GM18507 (cell line): ENCODE measurements at regions not wholly inside any gene's neighbourhood (a gene's known extent, or its start where the extent isn't known, plus 50 kb on each side); places are given as distances from the start of the nearest gene placed in this dataset.
"Not testable (repeated sequence)": the region's sequence is repeated elsewhere in the genome, so short reads cannot be mapped to it uniquely, and the experiment has no call there.

Experiments
- DNase-seq: peaks from one replicate; pipeline ENCODE4 v3.0.0; 2011; ENCODE audit warnings: low read depth; ENCODE audit not compliant: insufficient read length; ENCODE audit errors: extremely low spot score
- FAIRE-seq: peaks from 2 replicates; lab custom pipeline; 2011; peaks lifted over from hg19 to GRCh38; lab: Jason Lieb, UNC

DNA sequence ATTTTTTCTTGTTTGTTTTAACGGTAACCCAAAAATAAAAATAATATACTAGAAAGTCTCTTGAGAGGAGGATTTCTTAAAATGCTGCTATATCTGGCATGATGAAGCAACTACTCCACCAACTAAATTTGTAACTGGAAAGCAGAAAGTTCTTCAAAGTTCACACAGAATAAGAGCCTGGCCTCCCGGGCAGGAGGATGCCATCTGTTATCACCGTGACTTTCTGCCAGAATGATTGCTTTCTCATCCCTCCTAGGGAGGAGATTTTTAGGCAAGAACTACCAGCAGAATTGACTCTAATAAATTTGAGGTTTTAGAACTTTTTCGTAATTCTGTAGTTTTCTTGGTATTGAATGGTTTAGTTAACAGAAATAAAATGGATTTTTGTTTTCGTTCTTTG, 464.6 kb upstream of the ACTBL2 start:
- FAIRE-seq (no peak), DNase-seq (no peak)

DNA sequence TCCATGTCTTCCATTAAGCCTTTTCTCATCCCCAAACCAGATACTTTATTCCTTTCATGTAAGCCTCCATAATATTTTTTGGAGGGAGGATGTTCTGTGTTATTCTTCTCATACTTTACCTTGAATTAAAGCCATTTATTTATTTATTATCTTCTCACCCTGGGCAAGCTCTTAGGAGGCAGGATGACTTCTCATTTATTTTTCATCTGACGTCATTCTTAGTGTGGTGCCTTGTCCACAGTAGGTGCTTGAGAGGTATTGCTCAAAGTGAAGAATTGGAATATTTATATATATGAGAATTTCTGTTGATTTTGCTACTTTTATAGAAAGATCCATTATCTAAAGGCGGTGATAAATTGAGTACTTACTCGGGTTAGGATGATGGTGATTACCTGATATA, 458.3 kb upstream of the ACTBL2 start:
- DNase-seq (no peak), FAIRE-seq (no peak)

DNA sequence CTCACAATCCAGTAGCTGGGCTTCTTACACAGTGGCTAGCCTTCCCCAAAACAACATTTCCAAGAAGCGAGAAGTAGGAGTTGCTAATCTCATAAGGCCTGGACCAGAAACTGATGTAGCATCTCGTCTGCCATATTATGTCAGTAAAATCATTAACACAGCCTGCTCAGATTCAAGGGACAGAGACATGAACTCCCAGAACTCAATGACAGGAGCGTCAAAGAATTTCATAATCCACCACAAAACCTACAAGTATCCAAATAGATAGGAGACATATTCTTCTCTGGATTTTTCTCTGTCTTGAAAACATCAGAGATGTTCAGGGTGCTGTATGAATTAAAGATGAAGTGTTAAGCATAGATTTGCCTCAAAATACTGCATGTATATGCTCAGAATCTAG, 457.6 kb upstream of the ACTBL2 start:
- FAIRE-seq (no peak), DNase-seq (no peak)

DNA sequence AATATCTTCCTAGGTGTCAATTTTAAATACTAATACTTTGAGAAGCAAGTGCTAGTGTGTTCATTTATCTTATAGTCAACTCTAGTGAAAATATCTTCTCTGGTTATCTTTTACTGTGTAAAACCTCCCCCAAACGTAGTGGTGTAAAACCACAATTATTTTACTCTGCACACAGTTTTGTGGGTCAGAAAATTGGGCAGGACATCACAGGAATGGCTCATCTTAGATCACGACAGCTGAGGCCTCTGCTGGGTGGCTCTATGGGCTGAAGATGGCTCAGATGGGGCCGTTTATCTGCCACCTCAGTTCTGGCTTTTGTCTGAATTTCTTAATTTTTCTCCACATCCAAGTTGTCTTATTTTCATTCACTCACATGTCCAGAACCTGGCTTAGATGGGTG, 457.2 kb upstream of the ACTBL2 start:
- FAIRE-seq (no peak), DNase-seq (no peak)

DNA sequence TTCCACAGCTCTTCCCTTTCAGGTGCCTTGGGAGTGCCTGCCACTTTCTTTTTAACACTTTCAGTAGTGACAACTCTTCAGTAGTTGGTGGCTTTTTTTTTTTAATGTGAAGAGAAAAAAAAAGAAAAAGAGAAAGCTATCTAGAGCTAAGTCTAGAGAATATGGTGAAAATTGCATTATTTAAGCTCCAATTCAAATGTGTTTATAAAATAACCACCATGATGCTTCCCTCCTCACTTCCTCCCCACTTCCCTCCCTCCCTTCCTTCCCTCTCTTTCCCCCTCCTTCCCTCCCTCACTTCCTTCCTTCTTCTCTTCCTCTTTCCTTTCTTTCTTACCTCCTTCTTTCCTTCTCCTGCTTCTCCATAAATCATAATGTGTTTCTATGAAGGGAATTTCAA, 456.7 kb upstream of the ACTBL2 start:
- DNase-seq (no peak), FAIRE-seq (no peak)

DNA sequence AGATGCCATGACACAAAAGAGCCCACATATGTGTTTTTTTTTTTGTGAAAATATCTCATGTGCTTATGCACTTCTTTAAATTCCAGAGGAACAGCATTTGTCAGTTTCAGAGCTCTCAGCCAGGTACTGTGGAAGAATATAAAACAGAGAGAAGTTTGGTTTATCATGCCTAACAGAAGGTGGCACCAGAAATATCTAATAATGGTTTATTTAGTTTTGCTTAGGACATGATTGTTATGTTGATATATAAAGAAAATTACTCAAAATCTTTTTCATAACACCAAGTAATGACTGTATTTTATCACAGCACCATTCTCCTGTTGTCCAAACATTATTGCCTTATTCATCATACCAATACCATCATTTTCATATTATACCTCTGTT, 455.6 kb upstream of the ACTBL2 start:
- DNase-seq (no peak), FAIRE-seq (no peak)

DNA sequence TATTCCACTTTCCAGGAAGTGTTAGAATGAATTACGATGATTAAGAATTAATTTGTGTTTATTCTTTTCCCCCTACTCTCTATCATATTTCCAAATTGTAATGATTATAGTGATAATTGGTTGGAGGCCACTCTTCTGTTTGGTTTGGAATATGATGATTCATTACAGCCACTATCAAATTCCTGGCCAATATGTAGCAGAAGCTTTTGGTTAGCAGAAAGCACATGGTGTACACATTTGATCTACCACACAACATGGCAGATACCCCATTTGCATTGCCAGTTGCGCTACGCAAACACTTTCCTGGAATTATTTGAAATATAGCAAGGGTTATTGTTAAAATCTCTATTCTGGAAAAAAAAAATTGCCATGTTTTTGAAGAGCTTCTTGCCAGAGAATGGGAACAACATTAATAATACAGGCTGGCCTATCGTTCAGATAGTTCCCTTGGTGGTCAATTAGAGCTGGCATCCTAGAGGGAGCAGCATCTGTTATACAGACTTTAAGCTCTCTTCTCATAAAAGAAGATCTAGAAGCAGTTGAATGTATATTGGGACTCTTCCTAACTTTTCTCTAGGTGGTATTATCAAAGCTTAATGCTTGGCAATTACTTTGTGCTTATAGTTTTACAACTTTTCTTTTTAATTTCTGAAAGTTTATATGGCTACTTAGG, 455.0 kb upstream of the ACTBL2 start:
- no peak for FAIRE-seq
- DNase-seq = no peak

DNA sequence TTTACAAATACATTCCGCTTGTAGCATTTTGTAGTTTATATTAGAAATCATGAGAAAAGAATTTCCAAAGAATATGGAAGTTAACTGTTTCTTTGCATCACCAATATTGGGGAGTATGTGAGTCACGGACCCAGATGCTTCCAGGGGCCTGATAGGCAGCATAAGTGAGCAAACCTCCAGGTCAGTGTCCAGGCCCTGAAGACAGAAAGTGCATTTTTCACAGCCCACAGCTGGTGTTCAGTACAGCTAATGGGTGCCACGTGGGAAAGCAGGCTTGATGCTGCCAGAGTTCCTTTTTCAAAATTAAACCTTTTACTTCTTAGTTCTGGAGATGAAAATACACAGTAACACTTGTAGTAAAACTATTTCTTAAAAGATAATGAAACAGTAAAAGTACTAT, 454.4 kb upstream of the ACTBL2 start:
- no peak for FAIRE-seq
- DNase-seq = no peak

DNA sequence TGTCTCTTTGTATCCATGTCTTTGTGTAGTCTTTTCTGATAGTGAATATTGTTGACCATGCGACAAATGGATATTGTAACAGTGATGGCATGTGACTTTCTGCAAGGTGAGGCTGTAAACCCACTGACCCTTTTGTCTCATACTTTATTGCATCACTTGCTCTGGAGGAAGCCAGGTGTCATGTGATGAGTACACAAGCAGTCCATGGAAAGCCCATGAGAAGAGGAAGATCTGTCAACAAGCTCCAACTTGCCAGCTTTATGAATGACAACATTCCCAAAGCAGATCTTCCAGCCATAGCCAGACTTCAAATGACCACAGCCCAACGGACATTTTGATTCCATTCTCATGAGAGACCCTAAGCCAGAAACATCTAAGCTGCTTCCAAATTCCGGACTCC, 450.1 kb upstream of the ACTBL2 start:
- FAIRE-seq (no peak), DNase-seq (no peak)

DNA sequence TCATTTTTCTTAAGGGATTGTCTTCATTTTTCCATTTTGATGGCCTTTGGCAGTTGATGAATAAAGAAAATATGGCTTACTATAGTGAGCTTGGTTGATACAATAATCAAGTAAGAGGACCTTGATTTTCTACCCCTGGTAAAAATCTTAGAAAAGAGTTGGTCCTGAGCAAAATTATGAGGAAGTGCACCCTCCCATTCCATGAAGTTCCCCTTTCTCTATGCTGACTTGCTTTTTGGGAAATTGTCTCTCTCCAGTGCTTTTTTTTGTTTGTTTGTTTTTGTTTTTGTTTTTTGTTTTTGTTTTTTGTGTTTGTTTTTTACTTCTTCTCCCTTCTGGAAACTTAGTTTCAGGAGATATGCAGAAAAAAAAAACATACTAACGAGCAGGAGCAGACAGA, 449.2 kb upstream of the ACTBL2 start:
- no peak for FAIRE-seq
- DNase-seq = no peak

DNA sequence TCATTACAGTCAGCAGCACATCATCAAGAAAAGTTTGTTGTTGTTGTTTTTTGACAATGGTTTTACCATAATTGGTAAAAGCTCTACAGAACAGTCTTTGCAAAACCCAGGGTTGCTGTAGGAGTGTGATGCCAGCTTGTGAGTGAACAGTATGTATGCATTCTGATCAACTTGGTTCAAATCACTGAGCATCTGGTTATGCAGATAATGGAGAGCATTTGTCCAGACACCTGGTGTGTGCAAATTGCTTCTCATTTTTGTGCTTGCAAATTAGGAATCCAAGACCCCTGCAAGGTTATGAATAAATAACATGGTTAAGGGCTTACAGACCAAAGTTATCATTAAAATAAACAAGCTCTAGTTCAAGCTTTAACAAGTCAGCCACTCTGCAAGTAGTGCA, 448.7 kb upstream of the ACTBL2 start:
- FAIRE-seq = no peak
- no peak for DNase-seq

DNA sequence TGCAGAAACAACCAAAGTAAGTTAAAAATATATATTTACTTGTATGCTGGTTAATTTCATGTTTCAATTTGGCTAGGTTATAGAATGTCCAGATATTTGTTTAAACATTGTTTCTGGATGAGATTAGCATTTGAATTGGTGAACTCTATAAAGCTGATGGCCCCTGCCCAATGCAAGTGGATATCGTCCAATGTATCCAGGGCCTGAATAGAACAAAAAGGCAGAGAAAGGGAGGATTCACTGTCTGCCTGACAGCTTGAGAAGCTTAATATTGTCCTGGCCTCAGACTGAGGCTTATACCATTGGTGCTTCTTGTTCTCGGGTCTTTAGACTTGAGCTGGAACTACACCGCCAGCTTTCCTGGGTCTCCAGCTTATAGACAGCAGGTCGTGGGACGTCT, 446.7 kb upstream of the ACTBL2 start:
- DNase-seq (no peak), FAIRE-seq (no peak)

DNA sequence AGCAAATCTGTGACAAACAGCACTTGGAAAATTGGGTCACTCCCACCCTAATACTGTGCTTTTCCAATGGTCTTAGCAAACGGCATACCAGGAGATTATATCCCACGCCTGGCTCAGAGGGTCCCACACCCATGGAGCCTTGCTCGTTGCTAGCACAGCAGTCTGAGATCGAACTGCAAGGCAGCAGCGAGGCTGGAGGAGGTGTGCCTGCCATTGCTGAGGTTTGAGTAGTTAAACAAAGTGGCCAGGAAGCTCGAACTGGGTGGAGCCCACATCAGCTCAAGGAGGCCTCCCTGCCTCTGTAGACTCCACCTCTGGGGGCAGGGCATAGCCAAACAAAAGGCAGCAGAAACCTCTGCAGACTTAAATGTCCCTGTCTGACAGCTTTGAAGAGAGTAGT, 440.5 kb upstream of the ACTBL2 start:
- DNase-seq, FAIRE-seq: not testable (repeated sequence)

DNA sequence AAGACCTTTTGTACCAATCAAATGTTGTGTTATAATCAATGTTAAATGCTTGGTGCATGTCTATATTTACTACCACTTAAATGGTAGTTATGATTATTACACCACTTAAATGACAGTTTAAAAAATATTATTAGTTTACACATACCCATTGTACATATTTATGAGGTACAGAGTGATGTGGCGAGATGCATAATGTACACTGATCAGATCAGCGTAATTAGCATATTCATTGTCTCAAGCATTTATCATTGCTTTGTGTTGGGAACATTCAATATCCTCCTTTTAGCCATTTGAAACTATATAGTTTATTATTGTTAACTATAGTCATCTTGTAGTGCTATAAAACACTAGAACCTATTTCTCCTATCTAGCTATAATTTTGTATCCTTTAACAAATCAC, 434.4 kb upstream of the ACTBL2 start:
- DNase-seq (no peak), FAIRE-seq (no peak)

DNA sequence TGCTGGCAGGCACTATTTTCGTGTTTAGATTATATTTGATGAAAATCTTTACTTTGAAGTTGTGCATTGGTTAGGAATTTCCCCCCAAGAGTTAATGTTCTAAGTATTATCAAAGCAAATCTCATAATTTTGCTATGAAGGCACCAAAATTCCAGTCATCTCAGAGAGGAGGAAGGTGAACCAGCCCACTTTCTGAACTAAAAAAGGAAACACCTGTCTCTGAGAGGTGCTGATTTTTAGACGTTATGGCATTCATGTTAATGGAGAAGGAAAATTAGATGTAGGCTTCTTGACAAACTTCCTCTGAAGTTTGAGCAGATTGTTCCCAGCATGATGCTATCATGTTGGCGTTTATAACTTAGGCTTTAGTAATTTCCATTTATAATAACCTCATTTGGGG, 432.9 kb upstream of the ACTBL2 start:
- DNase-seq (no peak), FAIRE-seq (no peak)

DNA sequence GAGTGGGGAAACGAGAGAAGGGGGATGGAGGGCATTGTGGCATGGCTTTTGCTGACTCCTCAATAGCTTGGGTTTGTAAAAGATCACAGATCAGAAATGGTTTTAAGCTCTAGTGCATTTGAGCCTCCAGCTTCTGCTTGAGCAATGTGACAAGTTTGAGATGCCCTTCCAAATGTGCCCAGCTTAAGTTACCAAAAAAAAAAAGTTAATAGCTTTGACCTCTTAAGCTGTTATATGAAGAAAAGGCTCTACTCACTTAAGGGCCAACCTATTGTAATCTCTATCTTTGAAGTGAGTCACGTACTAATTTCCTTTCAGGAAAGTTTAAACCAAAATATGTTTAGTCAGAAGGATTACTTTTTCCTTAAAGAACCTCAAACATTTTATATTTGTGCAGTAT, 428.8 kb upstream of the ACTBL2 start:
- FAIRE-seq (no peak), DNase-seq (no peak)

DNA sequence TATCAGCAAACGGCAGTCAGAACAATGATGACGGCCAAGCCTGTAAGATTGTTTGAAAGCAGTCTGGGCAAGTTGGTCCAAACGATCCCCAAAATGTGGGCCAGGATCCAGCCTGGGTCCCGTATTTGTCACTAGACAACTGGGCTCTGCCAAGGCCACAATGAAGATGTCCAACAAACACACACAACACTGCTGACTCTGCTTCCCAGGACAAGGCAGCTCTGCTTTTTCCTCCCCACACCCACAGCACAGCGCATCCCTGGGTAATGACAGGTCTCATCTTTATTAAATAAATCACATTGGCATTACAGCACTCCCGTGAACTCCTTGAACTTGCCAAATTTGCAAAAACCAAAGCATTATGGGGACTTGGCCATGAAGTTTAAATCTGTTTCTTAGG, 424.1 kb upstream of the ACTBL2 start:
- DNase-seq (no peak), FAIRE-seq (no peak)

DNA sequence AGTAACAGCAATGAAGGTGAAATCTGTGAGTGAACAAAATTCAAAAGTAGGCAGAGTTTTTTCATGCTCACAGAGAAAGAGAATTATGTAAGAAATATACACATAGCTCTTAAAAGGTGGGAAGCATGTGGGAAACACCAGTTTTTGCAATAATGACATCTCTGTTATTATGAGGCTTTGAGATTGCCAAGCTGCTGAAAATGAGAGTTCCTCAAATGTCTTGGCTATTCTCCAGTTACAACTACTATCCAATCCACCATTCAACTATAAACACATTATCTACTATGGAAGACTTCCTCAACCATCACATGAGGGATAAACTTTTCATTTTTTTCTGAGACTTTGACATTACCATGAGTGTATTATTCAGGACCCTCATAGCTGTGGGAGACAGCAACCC, 420.8 kb upstream of the ACTBL2 start:
- FAIRE-seq (no peak), DNase-seq (no peak)

DNA sequence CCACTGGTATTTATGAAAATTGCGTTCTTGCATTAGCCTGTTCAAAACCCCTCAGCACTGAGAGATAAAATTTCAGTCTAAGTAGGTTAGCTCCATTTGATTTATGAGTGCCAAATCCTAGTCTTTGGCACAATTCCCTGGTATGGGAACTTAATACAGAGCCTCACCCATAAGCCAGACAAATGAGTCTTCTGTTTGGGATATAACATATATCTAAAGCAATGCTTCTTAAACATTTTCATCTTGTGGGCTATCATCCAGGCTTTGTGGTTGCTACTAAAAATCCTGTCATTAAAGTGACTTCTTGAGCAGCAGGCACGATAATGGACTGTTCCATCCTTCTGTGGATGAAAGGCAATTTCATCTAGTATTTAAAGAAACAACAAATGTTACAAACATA, 419.5 kb upstream of the ACTBL2 start:
- no peak for DNase-seq
- no peak for FAIRE-seq

DNA sequence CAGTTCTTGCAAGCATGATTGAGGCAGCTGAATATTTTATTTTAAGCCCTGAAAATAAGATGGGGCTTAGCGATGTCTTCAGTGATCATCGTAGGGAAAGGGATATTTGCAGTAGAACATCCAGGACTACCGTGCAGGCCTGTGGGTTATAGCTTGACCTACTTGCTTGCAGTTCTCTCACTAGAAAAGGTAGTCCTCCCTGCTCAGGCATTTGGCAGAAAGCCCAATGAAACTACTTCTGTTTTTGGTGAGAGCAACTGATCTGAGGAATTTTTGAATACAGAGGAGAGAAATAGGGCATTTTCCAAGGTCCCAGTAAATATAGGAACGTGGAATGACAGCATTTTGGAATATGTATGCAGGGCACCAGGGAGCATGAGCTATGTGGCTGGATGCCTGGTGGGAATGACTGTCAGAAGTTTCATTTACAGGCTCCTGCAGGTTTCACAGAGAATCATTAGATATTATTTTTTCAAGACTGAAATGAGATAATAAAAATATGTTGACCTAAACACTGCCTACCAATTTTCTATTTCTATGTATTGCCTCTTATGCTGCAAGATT, 417.9 kb upstream of the ACTBL2 start:
- FAIRE-seq (no peak), DNase-seq (no peak)

DNA sequence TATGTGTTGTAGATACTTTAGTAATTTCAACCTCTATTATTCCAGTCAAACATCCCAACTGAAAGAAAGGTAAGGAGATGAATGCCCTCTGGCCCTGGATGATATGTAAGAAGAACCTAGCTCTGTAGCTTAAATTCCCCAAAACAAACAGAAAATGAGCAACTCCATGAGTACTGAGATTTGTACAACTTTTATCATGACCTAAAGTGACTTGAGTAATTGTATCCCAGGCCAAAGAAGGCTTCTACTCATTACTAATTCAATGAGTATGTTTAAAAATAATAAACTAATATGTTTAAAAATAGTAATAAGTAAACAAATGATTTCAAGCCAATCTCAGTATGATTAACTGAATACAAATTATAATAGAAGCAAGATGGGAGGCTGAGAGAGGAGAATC, 414.0 kb upstream of the ACTBL2 start:
- DNase-seq = no peak
- no peak for FAIRE-seq

DNA sequence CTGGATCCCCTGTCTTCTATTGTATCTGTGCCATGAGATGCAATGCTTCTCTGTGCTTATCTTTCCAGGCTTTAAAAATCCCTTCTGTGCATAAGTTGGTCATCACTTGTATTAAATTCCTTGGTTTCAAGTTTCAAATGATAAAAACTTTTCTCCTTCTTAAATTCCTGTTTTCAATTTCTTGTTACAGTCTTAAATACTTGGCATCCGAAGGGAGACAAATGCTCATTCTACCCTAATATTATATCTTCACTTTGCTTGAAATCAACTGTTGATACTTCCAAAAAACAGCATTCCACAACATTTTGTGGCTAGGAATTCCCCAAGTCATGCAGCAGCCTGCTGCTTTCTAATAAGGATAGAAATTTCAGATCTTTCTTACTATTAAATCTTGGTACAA, 413.2 kb upstream of the ACTBL2 start:
- FAIRE-seq (no peak), DNase-seq (no peak)
